Urinary bladder (tissue), 3 donors: ENCODE measurements at regions not wholly inside any gene's neighbourhood (a gene's known extent, or its start where the extent isn't known, plus 50 kb on each side); places are given as distances from the start of the nearest gene placed in this dataset.

Experiments
- DNase-seq: peaks from one replicate; pipeline ENCODE4 v3.0.0-alpha.2; 2015; ENCODE audit errors: extremely low spot score
- H3K27ac ChIP-seq: one replicate; pipeline ENCODE4 v1.5.1; 2013; ENCODE audit warnings: low read depth, mild to moderate bottlenecking, moderate library complexity
- H3K36me3 ChIP-seq: one replicate; pipeline ENCODE4 v1.6.1; 2013; ENCODE audit warnings: mild to moderate bottlenecking, moderate library complexity; ENCODE audit not compliant: insufficient read depth
- H3K4me1 ChIP-seq: one replicate; pipeline ENCODE4 v1.6.1; 2013; ENCODE audit warnings: mild to moderate bottlenecking, moderate library complexity; ENCODE audit not compliant: insufficient read depth
- H3K4me3 ChIP-seq: one replicate; pipeline ENCODE4 v1.5.1; 2013; ENCODE audit warnings: low read depth, low read length
- WGBS: extraction: QIAGEN DNeasy Blood & Tissue Kit; methylation state at CpG from one replicate; pipeline ENCODE4 v1.1.7; 2013; 5-methylcytosine and 5-hydroxymethylcytosine counted together
- donor health status: healthy with polysubstance abuse.
- donor health status: healthy.

GRCh38 chr18:49663899-49664890 lies 102.3 kb downstream of the LIPG start:
- Histone ChIP-seq H3K4me1 (no peaks in the 10 kb centered on the region), H3K4me3 (no peak overlapping the region), H3K27ac (no peak overlapping the region), H3K36me3 (no peaks in the 10 kb centered on the region)
- WGBS: 55% methylated on average over 16 of the region's 16 CpGs
- no peak for DNase-seq

- Histone ChIP-seq H3K4me1 (no peaks in the 10 kb centered on the region), H3K36me3 (no peaks in the 10 kb centered on the region), H3K27ac (no peak overlapping the region), H3K4me3 (no peak overlapping the region)
- WGBS: 81% methylated on average over 7 of the region's 7 CpGs
- DNase-seq: no peak
These were observed 100.6 kb downstream of the LIPG start for GRCh38 chr18:49662506-49662905.

- no peak overlapping the region for H3K4me3 ChIP-seq
- H3K4me1 ChIP-seq: no peaks in the 10 kb centered on the region
- DNase-seq: no peak
- H3K36me3 ChIP-seq: no peaks in the 10 kb centered on the region
- WGBS: 59% methylated on average over 6 of the region's 6 CpGs
- no peak overlapping the region for H3K27ac ChIP-seq
These were observed 97.1 kb downstream of the LIPG start for GRCh38 chr18:49658823-49659404.

GRCh38 chr18:49656073-49656692 lies 94.3 kb downstream of the LIPG start:
- Histone ChIP-seq H3K4me3 (no peak overlapping the region), H3K4me1 (no peaks in the 10 kb centered on the region), H3K27ac (no peak overlapping the region), H3K36me3 (no peaks in the 10 kb centered on the region)
- no peak for DNase-seq
- 82% methylated on average over 10 of the region's 10 CpGs for WGBS

DNA sequence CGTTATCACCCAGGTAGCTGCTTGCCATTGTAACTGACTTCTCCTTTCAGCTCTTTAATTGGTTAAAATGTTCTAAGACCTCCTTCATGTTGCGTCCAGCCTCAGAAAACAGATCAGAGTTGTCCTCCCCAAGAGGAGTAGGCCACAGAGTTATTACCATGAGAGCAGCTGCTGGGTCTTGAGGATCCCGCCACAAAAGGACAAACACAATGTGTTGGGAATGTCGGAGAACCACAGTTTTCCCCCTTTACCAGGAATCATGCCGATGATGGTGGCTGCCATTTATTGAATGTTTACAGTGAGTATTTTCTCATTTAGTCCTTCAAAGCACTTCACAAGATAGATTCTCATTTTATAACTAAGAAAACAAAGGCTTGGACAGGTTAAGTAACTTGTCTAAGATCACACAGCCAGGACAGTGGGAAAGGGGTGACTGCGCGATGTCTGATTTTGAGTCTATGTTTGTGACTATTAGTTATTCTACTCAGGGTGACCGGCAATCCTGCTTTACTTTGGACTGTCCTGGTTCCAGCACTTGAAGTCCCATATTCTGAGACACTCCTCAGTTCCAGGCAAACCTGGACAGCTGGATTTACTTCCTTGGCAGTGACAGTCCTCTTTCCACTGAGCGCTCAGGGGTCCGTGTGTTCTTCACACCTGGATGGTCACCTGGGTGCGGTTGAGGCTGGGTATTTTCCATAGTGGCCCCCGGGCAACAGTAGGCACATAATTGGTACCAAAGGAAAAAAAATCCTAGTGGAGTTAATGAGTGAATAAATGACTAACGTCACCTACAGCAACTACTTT lies 93.6 kb downstream of the LIPG start:
- no peaks in the 10 kb centered on the region for H3K4me1 ChIP-seq
- H3K36me3 ChIP-seq: no peaks in the 10 kb centered on the region
- H3K4me3 ChIP-seq: no peak overlapping the region
- DNase-seq: no peak
- H3K27ac ChIP-seq: no peak overlapping the region
- 91% methylated on average over 13 of the region's 13 CpGs for WGBS

DNA sequence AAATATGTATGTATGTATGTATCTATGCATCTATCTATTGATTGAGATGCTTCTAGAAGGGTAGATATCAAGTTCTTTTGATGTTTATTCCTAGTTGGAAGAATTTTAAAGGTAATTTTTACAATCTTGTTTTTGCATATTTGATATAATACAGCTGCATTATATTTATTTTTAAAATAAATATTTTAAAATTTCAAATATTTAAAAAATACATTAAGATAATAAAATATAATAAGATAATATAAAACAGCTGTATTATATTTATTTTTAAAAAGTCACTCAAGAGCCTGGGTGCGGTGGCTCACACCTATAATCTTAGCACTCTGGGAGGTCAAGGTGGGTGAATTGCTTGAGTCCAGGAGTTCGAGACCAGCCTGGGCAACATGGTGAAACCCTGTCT lies 92.5 kb downstream of the LIPG start:
- whole genome bisulfite sequencing: 95% methylated on average over 2 of the region's 2 CpGs
- Histone ChIP-seq H3K27ac (no peak overlapping the region), H3K36me3 (no peaks in the 10 kb centered on the region), H3K4me1 (no peaks in the 10 kb centered on the region), H3K4me3 (no peak overlapping the region)
- no peak for DNase-seq

DNA sequence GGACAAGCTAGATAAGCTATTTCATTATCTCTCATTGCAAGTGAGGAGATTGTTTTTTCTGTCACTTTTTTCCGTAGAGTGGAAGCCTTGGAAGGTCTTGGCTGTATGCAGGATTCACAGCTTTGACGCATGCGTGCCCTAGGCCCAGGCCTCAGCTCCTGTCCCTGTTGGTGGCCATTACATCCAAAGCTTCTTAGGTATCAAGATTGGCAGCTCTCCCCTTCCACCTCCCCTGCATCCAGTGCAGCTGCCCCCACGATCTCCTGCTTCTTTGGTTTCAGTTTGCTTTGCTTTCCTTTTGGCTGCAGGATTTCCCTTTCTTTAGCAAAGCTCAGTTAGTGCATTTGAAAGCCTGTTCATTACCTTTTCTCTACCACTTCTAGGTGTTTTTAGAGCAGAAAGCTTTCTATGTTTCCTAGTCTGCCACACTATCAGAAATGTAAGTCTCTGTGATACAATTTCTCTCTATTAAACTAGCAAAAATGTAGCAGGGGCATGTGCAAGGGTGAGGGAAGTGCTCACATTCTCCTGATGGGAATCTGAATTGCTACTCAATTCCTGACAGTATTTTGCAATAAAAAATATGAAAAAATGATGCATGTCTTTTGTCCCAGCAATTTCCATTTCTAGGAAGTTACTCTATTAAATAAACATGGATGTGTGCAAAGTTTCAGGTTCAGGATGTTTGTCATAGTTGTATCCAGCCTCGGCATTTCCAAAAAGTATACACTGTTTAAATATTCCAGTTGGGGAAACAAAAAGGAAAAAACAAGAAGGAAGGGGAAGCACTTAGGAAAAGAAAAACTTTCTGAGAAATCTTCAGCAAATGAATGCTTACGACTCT lies 91.2 kb downstream of the LIPG start:
- no peak for DNase-seq
- no peaks in the 10 kb centered on the region for H3K4me1 ChIP-seq
- WGBS: 57% methylated on average over 6 of the region's 6 CpGs
- H3K36me3 ChIP-seq: no peaks in the 10 kb centered on the region
- H3K4me3 ChIP-seq: no peak overlapping the region
- H3K27ac ChIP-seq: no peak overlapping the region

DNA sequence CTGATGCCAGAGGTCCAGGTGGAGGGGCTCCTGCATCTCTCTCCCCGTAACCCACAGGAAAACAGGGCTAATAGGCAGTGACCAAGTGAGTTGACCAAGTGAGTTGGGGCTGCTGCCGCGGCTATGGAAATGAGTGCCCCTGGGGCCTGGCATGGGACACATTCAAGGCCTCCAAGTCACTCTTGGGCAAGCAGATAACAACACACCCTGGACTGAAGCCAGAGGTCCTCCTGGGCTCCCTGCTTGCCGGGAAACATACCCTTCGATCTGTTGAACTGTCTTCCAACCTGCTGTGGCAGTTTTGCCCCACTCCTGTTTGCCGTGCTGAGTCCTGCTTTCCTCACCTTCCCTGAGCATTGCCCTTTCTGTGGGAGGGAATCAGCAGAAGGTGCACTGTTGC lies 89.2 kb downstream of the LIPG start:
- DNase-seq: no peak
- no peaks in the 10 kb centered on the region for H3K36me3 ChIP-seq
- H3K27ac ChIP-seq: no peak overlapping the region
- 79% methylated on average over 6 of the region's 6 CpGs for WGBS
- H3K4me1 ChIP-seq: no peaks in the 10 kb centered on the region
- no peak overlapping the region for H3K4me3 ChIP-seq

DNA sequence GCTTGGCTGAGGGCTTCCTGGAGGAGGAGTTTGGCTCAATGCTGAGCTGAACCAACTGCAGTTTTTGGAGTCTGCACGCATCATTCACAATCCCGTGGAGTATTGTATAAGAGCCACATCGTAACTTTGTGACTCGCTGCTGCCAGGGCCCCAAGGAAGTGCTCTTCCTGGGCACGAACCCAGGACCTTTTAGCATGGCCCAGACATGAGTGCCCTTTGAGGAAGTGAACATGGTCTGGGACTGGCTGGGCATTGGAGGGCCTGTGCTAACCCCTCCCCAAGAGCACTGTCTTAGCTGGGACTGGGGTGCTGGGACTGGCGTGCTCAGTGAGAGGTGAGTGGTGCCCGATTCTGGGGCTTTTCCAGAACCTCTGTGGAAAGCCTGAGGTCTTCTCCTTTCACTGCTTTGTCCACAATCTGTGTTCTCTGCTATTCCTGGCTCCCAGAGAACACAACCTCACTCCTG lies 88.6 kb downstream of the LIPG start:
- WGBS: 82% methylated on average over 7 of the region's 7 CpGs
- H3K4me1 ChIP-seq: no peaks in the 10 kb centered on the region

DNA sequence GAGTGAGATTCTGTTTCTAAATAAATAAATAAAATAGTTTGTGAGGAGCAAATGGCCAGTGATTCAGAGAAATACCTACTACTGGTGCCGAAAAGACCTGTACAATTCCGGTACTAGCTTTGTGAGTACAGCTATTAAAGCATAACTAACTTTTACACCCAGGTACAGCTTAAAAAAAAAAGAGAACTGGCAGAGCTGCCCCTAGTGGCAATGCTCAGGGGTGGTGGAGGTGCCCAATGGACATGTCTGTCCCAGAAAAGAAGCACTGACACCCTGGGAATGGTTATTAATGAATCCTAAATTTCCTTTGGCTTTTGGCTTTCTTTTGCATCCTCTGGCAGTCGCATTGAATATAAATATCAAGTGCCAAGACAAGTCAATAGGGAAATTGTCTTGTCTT lies 87.0 kb downstream of the LIPG start:
- WGBS: 89% methylated on average over 3 of the region's 3 CpGs
- no peak overlapping the region for H3K27ac ChIP-seq
- H3K4me3 ChIP-seq: no peak overlapping the region
- H3K4me1 ChIP-seq: no peaks in the 10 kb centered on the region
- H3K36me3 ChIP-seq: no peaks in the 10 kb centered on the region
- no peak for DNase-seq

More for the DNA sequence above, 88.6 kb downstream of the LIPG start:
- no peak for DNase-seq
- H3K36me3 ChIP-seq: no peaks in the 10 kb centered on the region
- no peak overlapping the region for H3K4me3 ChIP-seq
- H3K27ac ChIP-seq: no peak overlapping the region
